ENCODE measurements at regions not wholly inside any gene's neighbourhood (a gene's known extent, or its start where the extent isn't known, plus 50 kb on each side); places are given as distances from the start of the nearest gene placed in this dataset.

DNA sequence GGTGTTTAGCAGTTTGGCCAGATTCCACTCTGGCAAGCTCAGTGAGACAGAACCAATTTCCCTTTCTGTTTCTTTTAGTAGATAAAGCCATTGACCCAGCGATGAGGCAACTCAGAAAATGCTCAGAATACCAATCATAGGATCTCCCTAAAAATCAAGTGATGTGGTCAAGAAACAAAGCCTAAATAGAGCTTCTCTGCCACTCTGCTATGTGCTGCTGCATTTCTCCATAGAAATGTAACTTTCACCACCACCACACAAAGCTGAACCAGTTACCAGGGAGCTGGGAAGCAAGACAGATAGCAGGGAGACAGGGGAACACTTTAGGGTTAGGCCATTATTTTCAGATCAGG lies 109.8 kb downstream of the RPL22L1 start:
- TF ChIP-seq, protein P1, sequence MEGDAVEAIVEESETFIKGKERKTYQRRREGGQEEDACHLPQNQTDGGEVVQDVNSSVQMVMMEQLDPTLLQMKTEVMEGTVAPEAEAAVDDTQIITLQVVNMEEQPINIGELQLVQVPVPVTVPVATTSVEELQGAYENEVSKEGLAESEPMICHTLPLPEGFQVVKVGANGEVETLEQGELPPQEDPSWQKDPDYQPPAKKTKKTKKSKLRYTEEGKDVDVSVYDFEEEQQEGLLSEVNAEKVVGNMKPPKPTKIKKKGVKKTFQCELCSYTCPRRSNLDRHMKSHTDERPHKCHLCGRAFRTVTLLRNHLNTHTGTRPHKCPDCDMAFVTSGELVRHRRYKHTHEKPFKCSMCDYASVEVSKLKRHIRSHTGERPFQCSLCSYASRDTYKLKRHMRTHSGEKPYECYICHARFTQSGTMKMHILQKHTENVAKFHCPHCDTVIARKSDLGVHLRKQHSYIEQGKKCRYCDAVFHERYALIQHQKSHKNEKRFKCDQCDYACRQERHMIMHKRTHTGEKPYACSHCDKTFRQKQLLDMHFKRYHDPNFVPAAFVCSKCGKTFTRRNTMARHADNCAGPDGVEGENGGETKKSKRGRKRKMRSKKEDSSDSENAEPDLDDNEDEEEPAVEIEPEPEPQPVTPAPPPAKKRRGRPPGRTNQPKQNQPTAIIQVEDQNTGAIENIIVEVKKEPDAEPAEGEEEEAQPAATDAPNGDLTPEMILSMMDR (IDR thresholded peaks at IDR 0.05; ENCODE audit: low read depth, low read length), result no peak
- no peak overlapping the region for H3K4me3 ChIP-seq (ENCODE audit: low read depth, low read length)
- H3K36me3 ChIP-seq, result no peaks in the 10 kb centered on the region

DNA sequence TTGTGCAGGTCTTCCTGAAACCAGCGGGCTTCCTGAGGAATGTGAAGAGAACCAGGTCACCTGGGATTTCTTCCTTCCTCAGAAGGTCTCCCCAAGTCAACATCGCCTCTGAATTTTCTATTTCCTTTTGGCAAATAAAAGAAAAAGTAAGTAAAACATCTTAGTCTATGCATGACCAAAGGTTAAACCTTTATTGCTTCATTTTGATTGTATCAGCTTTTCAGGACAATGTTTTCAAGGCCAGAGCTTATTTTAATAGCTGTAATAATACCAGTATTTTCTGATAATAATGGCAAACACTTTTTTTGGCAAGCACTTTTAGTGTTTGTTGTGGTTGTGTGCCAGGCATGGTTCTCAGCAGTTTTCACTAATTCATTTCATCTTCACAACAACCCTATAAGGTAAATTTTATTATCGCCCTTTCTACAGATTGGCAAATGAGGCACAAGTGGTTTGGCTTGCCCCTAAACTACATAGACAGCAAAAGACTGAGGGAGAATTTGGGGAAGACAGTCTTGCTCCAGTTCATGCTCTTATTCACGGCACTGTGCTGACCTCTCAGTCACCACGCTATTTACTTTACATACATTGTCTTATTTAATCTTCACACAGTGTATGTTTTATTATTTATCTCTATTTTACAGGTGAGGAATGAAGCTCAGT lies 110.4 kb downstream of the RPL22L1 start:
- DNase-seq, result no peak
- Histone ChIP-seq H3K36me3 (no peaks in the 10 kb centered on the region), H3K9me3 (no peaks in the 10 kb centered on the region), H3K4me3 (ENCODE audit: low read depth, low read length) (no peak overlapping the region), H3K4me1 (peaks cover 16% of the 10 kb centered on the region; the same call in 1 of the 2 replicates), H3K27me3 (no peaks in the 10 kb centered on the region)
- TF ChIP-seq, protein P1 (IDR thresholded peaks at IDR 0.05; ENCODE audit: low read depth, low read length), result no peak

More for the DNA sequence above, 109.8 kb downstream of the RPL22L1 start:
- H3K27me3 ChIP-seq, result no peaks in the 10 kb centered on the region
- peaks cover 12% of the 10 kb centered on the region; the same call in 1 of the 2 replicates for H3K4me1 ChIP-seq
- H3K9me3 ChIP-seq, result no peaks in the 10 kb centered on the region
- DNase-seq, result no peak

DNA sequence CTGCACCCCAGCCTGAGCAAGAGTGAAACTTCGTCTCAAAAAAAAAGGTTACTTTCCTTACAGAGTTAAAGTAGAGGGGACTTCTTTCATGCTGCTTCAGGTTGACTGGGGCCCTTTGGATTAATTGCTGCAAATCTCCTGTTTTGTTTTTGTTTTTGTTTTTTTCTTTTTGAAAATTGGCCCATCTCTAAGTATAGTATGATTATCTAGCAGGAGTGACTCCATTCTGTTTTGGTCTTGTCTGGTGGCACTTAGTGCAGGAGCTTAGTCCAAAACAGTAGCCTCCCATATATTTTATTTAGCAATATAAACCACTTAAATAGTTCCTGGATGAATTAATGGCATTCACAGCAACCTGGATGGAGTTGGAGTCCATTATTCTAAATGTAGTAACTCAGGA lies 113.0 kb downstream of the RPL22L1 start:
- TF ChIP-seq, protein P1 (IDR thresholded peaks at IDR 0.05; ENCODE audit: low read depth, low read length), result no peak
- Histone ChIP-seq H3K36me3 (no peaks in the 10 kb centered on the region), H3K27me3 (no peaks in the 10 kb centered on the region), H3K9me3 (no peaks in the 10 kb centered on the region), H3K4me1 (peaks cover 38% of the 10 kb centered on the region), H3K4me3 (ENCODE audit: low read depth, low read length) (no peak overlapping the region)
- DNase-seq, result no peak

DNA sequence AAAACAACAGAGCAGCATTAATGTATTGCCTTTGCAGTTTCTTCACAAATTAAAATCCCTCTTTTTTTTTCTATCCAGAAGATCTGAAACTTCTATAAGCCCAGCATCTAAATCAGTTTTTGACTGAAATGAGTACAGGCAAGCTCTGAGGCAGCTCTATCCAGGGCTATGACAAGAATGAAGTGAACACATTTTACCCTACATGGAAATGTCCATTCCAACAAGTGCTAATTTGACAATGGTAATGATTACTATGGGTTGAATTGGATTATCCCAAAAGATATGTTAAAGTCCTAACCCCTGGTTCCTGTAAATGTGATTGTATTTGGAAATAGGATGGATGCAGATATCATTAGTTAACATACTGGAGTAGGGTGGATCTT lies 115.7 kb downstream of the RPL22L1 start:
- TF ChIP-seq, protein P1 (IDR thresholded peaks at IDR 0.05; ENCODE audit: low read depth, low read length), result no peak
- Histone ChIP-seq H3K9me3 (no peaks in the 10 kb centered on the region), H3K4me3 (ENCODE audit: low read depth, low read length) (no peak overlapping the region), H3K27me3 (no peaks in the 10 kb centered on the region), H3K4me1 (peaks cover 35% of the 10 kb centered on the region), H3K36me3 (no peaks in the 10 kb centered on the region)
- no peak for DNase-seq

DNA sequence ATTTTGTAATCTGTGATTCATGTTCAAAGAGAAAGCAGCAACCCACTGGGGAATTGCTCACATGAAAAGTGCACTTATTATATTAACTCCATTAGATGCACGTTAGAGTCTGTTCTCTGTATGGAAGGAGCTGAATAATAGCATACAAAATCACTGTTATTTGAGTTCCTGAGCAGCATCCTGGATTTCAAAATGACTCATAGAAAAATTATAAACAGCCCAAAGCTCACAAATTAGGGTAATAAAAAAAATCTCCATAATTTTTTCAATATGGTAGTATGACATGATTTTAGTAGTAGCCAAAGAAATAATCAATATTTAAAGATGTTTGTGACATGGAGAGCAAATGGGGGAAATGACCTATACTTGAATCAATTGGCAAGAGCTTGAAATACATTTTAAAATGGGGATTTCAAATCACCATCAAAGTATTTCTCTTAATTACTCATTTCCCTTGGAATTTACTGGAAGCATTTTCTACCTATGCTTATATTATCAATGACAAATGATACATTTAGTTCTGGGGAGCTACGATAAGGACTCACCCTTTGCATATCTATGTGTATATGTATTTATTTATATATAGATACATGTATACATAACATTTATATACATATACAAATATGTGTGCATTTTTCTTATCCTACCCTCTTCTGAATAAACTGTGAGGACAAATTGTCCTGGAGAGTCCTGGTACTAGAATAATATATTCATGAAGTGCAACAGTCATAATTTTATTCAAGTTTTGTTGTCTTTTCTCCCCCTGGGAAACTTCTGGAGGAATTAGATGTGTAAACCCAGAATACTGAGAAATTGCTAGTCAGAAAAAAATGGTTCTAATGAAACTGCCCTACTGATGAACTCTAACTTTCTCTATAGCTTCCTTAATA lies 116.3 kb downstream of the RPL22L1 start:
- H3K4me3 ChIP-seq (ENCODE audit: low read depth, low read length), result peak overlapping the region; percentile 32
- no peaks in the 10 kb centered on the region for H3K9me3 ChIP-seq
- TF ChIP-seq, protein P1 (IDR thresholded peaks at IDR 0.05; ENCODE audit: low read depth, low read length), result no peak
- no peaks in the 10 kb centered on the region for H3K27me3 ChIP-seq
- peak; percentile 68 for DNase-seq
- peaks cover 34% of the 10 kb centered on the region for H3K4me1 ChIP-seq
- H3K36me3 ChIP-seq, result no peaks in the 10 kb centered on the region
